HG03196 (cell line): ENCODE measurements at regions not wholly inside any gene's neighbourhood (a gene's known extent, or its start where the extent isn't known, plus 50 kb on each side); places are given as distances from the start of the nearest gene placed in this dataset.
"Not testable (repeated sequence)": the region's sequence is repeated elsewhere in the genome, so short reads cannot be mapped to it uniquely, and the experiment has no call there.

Experiments used
- ATAC-seq: cut with Tn5 transposase; IDR thresholded peaks from one replicate; pipeline ENCODE4 v1.9.1; 2021; ENCODE audit not compliant: unreplicated experiment

DNA sequence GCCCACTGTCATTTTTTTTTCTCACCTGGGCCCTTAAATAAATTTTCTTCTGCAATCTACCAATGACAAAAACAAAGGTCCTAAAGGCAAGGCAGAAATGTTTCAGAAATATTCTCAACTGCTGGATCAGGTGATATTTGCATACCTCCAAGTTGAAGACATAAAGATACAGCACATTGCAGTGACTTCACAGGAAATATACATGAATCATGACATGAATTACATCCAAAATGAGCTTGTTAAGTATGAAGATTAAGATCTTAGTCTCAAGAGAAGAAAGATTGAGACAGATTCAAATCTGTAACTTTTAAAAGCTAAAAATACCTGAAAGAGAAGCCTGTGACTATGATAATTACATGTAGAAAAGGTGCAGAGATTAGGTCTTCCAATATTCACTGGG is 207.8 kb downstream of the SIPA1L2 start:
- ATAC-seq, result no peak

DNA sequence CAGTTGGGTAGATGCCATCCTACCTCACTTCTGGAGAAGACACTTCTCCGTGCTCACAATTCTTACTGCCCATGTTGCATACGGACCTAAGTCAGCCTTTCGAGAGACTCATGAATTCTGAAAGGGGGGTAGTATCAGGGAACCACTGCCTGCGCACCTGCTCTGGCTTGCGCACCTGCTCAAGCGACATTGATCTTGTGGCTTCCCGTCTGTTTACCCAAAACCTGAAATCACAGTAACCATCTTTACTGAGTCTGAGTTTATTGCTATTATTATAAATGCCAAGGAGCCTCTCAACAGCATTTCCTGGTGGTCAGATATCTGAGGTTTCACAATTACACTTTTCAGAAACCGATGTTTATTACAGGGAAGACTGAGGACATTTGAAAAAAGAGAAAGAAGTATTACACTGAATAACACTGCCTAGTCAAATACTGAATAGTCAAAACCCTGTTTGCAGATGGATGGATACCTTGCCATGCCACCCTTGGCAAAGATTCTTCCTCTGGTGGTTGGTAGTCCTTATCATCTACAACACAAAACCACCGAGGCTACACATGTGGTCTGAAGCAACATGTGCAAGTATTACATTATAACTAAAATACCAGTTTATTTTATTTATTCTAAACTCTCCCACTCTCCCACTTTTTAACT is 208.7 kb downstream of the SIPA1L2 start:
- no peak for ATAC-seq

DNA sequence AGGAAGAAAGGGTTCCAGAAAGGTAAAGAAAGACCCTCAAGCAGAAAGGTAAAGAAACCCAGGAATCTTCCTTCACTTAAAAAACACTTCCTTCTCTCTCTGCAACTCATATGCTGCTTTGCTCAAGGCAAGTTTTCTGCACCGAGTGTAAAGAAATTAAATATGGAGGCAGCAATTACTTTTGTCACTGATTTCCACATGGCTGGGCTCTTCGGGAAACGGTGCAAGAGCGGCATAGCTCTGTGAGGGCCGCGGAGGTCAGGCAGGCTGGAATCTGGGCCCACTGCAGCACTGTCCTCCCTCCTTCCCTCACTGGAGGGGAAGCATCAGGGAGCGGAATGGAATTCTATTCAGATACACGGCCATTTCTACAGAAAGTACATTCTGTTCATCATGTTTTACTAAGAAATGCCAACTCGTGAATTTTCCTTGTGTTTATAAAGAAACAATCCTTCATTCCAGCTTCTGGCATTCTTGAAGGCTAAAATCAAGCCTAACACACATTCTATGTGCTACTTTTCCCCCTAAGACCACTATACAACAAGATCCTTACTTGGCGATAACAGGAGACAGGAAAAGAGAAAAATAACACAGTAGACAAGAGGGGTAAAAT is 212.2 kb downstream of the SIPA1L2 start:
- no peak for ATAC-seq

DNA sequence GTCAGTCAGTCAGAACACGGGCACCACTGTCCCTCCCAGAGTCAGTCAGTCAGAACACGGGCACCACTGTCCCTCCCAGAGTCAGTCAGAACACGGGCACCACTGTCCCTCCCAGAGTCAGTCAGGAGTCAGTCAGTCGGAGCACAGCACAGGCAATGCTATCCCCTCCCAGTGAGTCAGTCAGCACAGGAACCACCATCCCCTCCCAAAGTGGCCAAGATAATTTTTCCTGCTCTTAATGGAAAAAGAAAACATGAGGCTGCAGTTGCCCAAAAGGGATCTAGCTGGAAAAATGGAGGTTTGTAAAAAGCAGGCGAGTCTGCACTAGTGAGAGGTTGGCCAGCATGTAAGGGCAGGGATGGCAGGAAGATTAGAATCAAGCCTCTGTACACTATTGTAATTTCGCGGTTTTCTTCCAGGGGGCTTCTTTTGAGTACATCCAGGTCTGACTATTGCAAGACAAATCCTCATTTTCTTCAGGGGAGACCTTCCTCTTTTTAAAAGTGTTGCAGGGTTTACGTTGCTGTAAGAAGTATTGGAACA is 213.8 kb downstream of the SIPA1L2 start:
- ATAC-seq, result no peak

DNA sequence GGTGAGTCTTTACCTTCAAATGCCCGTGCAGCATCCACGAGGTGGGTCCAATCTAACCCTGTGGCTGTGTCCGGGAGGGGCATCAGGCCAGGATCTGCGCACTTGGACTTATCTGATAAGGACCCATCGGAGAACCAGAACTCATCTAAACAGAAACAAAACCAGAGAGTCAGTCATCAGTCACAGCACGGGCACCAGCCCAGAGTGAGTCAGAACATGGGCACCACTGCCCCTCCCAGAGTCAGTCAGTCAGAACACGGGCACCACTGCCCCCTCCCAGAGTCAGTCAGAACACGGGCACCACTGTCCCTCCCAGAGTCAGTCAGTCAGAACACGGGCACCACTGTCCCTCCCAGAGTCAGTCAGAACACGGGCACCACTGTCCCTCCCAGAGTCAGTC is 214.5 kb downstream of the SIPA1L2 start:
- ATAC-seq, result not testable (repeated sequence)

DNA sequence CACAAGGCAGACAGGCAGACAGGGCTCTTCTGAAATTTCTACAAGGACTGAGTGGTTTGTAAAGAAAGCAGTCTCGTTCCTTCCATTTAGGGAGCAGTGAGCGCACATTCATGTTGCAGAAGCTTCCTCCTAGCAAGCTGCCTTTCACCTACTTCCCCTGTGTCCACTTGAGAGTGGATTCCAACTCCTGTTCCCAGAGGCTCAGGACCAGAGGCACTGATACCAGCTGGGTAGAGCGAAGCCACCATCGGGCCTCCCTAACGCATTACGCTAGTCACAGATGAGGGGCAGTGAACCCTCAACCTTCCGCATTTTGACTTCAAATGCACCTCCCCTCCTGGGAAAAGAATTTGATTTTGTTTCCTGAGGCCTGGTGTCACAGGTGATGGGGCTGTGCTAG is 215.8 kb downstream of the SIPA1L2 start:
- ATAC-seq, result no peak

DNA sequence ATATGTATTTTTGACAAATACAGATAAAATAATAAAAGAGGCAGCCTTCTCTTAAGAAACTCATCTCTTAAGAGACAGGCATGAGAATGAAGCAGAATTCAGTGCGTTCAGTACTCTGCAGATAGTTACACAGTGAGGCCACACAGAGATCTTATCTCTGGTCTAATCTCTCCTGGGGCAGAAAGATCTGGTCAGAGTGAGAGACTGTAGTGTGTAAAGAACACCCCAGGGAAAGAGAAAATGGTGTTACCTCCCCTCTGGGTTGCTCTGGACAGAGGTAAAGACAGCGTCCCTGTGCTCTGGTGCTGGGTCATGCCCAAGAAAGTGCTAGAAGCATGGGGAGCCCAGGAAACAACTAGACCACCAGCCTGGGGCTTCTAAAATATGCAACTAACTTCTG is 216.3 kb downstream of the SIPA1L2 start:
- no peak for ATAC-seq

DNA sequence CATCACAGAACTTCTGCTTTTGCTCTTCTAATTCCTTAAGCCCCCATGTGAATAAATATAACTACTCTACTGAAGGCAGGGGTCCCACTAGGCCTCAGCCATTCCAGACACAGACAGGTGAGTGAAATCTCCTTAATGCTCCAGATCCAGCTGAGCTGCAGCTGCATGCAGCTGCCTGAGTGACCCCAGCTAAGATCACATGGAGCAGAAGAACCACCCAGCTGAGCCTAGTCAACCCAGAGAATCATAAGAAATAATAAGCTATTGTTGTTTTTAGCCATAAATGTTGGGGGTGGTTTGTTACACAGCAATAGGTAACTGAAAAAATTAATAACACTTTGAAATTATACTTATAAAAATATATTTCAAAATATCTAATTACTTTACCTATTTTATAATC is 220.3 kb downstream of the SIPA1L2 start:
- no peak for ATAC-seq

DNA sequence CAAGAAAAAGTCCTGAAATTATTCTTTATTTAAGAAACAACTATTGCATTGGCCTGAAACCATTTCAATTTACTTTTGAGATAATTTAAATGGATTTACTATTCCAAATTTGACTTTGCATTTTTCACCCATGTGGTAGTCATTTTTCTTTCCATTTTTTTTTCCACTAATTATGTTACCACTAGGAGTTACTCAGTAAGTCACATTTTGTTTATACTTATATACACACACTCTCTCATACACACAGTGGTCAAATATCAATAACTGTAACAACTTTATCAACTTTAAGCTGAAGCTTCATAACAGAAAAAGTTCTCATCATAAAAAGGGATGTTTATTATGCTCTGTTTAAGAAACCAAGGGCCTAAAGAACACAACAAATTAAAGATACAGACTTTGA is 222.8 kb downstream of the SIPA1L2 start:
- ATAC-seq, result no peak

DNA sequence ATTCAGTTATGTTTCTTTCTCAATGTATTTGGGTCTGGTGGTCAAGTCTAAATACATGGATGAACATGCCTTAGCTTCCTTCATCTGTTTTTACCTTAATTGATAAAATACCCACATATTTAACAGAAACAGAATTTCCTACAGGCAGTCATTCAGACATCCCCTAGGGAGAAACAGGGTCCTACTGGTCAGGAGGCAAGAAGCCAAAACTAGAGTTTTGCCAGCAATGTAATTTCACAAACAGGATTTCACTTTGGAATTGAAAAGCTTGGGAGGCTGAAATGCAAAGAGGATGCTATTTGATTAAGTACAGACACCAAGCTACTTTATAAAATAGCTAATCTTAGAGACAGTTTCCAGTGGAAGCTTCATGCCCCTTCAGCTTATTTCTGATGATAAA is 224.2 kb downstream of the SIPA1L2 start:
- no peak for ATAC-seq

DNA sequence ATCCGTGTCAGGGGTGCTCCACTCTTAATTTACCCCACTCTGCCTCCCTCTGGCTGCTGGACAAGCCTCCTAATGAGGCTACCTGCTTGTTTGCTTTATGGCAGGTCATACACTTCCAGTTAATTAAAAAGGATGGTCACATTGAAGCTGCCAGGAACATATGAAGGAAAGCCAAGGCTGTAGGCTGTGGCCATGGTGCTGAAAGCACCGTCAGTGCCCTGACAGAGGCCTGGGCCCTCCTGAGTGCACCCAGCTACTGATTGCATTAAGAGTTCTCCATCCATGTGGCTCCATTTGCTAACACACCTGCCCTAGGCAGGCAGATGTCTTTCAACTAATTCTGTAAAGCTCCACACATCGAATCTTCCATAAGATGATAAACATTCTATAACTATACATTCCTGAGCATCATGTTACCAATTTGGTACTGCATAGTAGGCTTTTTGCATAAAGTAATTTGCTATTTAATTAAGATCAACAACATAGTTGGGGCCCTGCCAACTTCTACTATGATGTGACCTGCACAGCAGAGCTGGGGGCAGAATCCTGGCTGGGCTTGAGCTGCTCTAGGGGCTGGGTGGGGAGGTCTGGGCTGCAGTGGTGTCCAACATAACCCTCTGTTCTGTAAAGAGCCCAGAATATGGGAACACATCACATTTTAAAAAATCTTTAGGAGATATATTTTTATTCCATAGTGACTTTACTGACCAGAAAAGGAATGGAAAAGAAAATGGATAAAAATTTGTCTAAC is 224.8 kb downstream of the SIPA1L2 start:
- ATAC-seq, result no peak

DNA sequence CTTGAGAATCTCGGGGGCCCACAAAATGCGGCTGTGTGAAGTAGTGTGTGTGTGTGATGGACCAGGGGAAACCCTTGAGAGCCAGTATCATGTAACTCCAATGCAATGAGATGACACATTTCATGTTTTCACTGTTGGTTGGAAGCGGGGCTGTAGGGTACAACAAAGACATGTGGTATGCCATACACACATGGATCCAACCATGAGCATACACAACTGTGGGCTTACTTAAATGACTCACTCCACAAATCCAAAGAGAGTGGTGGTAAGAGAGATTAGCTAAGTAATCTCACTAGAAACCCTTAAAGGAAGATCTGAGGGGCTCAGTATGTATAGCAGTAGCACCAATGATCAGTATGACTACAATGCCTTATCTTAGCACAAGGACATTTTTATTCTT is 225.7 kb downstream of the SIPA1L2 start:
- no peak for ATAC-seq

DNA sequence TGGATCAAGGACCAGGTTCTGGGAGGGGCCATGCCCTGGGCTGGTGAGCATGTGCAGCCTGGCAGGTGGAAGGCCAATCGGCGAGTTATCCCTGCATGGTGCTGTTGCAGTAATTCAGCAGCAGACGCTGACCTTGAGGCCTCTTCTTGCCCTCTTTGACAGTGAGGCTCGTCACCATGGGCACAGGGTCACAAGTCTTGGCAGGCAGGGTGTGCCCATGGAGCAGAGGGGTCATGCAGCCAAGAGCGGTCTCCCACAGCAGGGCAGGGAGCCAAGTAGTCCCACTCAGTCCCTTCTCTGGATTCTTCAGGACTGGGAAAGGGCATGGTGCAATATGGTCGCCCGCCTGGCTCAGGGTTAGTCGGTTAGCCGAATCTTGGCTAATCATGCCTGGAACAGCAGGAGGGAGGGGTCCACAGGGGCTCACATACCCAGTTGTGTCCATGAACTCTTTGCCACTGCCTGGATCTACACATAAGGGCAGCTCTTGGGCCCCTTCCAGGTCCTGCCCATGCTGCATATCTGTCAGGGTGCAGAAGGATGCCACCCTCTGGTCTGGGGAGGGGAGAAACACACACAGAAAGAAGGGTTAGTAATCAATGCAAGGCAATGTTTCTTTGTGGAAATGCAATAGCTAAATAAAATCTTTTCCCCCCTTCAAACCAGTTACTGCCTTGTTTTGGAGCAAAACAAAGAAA is 226.8 kb downstream of the SIPA1L2 start:
- ATAC-seq, result no peak

DNA sequence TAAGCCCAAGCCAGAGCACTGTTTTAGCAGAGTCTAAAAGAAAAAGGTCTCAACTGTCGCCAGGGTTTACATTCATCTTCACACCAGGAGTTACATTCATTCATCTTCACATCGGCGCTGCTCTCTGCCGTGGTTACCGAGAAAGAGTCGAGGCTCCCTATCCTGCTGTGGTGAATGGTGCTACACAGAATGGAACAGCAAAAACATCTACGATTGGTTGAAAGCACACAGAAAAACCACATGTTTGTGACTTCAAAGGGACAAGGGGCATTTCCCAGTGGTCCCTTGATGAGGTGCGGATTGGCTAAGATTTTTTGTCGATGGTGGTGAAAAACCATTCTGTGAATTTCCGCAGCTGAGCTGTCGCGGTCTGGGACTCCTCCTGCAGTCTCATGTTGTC is 231.1 kb downstream of the SIPA1L2 start:
- ATAC-seq, result no peak

DNA sequence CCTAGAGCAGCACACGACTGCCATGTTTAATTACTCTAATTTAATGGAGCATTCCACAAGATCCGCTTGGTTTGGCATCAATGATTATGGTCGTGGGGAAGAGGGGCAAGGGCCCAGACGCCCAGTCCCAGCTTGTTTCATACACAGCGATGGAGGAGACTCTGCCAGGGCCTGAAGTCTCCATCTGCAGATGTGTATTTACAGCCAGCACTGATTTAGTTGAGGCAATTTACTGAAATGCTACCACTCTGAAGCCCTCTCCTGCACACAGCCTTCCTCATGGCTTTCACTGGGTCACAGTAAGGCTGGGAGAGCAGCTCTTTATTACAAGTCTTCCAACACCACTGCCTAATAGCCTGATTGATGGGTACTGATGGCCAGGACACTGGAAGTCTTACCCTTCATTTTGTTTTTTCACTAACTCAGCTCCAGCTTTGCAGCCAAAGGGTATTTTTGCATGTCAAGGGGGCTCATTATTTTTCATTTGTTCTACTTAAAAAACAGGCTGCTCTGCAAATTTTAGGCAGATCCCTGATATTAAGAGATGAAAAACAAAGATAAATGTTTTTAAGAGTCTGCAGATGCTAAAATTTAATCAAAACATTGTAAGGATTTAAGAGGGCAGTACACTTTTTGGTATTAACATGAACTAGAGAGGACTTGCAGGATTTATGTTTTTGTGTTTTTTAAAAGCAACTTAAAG is 236.3 kb downstream of the SIPA1L2 start:
- ATAC-seq, result no peak

DNA sequence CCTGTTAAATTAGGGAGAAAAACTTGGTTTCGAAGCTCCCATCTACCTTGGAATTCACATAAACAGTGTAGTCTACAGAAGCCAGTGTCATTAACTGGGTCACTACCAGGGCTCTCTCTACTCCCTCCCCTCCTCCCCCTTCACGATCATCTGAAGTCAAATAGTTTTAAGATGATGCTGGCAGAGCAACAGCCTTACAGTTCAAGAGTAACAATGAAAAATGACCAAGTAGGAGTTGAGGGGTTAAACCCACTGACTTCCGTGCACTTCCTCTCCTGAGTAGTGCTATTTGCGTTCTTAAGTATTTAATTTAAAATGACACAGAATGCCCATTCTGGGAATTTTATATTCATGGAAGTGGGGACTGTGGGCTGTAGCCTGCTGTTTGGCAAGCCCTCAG is 236.9 kb downstream of the SIPA1L2 start:
- no peak for ATAC-seq

DNA sequence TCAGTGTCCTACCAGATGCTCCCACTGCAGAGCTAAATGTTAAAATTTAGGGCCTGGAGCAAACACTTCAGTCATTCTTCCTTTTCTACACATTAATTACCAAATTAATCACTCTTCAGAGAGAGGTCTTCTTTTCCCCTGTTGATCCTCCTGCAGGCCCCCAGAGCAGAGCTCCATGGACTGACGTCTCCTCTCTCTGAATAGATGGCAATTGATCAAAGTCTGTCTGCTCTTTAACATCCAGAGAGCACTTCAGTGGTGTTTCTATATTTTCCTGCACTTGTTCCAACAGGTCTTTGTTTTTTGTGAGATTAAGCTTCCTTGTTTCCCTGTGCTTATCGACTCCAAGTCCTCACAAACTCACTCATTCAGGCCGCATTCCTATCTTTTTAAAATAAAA is 239.3 kb downstream of the SIPA1L2 start:
- ATAC-seq, result no peak

DNA sequence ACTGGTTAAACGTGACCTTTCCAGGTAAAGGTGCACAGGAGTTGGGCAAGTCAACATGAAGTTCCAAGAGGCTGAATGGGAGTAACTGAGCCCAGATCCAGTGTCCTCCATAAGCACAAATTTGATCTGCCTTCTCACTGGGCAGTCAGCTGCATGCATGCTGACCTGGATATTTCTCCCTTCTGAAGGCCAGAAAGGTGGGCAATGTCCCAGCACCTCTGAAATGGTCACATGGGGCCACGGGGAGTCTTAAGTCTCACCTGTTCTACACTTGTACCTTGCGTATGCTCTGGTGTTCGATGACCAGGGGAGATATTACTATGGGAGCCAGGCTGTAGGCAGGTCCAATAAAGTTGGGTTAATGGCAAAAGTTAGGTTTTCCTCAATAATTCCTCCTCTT is 240.2 kb downstream of the SIPA1L2 start:
- ATAC-seq, result no peak

DNA sequence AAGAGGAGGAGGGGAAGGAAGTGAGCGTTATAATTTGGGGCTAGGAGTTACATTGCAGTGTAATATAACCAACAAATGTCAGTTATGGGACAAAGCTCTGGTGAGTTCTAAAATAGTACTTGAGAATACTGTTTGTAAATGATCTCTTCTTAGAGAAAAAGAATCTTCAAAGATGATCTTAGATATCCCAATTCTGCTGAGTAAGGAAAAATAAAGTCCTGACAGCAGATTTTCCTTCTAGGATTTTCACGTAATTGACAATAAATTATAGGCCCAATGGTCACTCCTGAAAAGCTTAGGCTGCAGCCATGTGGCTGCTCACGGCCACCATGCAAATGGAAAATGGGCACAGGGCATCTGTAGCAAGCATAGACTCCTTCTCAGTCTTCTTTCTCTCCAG is 241.6 kb downstream of the SIPA1L2 start:
- no peak for ATAC-seq

DNA sequence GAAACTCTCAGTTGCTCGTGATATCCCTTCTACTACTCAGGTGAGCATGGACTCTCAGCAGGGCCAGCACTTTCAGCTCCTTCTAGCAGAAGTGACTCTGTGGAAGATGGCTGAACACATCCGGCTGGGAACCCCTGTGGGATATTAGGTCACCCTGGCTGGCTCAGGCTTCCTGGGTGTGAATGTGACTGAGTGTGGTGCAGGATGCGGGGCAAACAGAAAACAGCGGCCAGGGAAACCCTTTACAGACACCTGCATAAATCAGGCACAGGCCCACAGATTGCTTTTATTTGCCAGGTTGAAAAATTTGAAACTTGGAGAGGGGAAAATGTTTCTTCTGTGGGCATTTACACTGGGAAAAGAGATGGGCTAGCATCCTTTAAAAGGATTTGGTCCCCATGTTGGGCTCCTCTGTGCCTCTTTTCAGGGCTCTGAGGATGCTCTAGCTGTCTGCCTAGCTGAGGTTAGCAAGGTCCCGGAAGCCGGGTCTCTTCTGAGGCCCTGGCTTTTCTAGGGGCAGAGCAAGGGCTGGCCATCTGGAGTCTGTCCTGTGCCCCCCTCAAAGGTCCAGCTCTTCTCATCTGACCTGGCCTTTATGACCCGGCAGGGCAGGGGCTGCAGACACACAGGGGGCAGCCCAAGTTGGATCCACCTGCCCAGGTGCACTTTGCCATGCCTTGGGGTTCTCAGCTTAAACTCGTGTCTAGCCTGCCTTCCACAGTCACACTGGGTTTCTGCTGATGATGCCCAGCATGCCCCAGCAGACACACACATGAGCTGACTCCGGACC is 243.0 kb downstream of the SIPA1L2 start:
- ATAC-seq, result no peak
